CD4-positive, CD25-positive, alpha-beta regulatory T cell (primary cell): ENCODE measurements at regions not wholly inside any gene's neighbourhood (a gene's known extent, or its start where the extent isn't known, plus 50 kb on each side); places are given as distances from the start of the nearest gene placed in this dataset.

Source experiments
- ATAC-seq, 2 donors: fragments of 150-1000 bp; cut with Tn5 transposase; one replicate each; pipeline ENCODE4 v1.10.0; 2021; ENCODE audit warnings: low read depth in 2 of 2, moderate number of reproducible peaks in 2 of 2, moderate library complexity in 1 of 2
- DNase-seq, 3 donors: peaks; one replicate each; pipeline versions ENCODE4 v3.0.0 to v3.0.0-alpha.2; 2012 to 2022; ENCODE audit warnings: mixed read lengths in 1 of 3
- H3K27ac ChIP-seq: one replicate; pipeline ENCODE4 v1.7.0; 2013; ENCODE audit warnings: mild to moderate bottlenecking, low read length; ENCODE audit not compliant: insufficient read depth, poor library complexity, severe bottlenecking
- H3K27me3 ChIP-seq: one replicate; pipeline ENCODE4 v1.7.0; 2013; ENCODE audit warnings: low read length; ENCODE audit not compliant: control insufficient read depth, insufficient read depth
- H3K36me3 ChIP-seq: one replicate; pipeline ENCODE4 v1.7.0; 2013; ENCODE audit warnings: mild to moderate bottlenecking, low read length, moderate library complexity; ENCODE audit not compliant: control insufficient read depth, insufficient read depth
- H3K4me1 ChIP-seq: 2 replicates; pipeline ENCODE4 v1.7.0; 2013; ENCODE audit warnings: mild to moderate bottlenecking, low read length; ENCODE audit not compliant: insufficient read depth, control insufficient read depth, poor library complexity, severe bottlenecking
- H3K4me3 ChIP-seq: one replicate; pipeline ENCODE4 v1.7.0; 2013; ENCODE audit warnings: low read depth, mild to moderate bottlenecking, low read length, moderate library complexity
- H3K9me3 ChIP-seq, 2 experiments: 1 replicate in 1 of 2; 2 replicates in 1 of 2; pipeline ENCODE4 v1.7.0; 2013; ENCODE audit warnings: low read length in 2 of 2, mild to moderate bottlenecking in 1 of 2, moderate library complexity in 1 of 2; ENCODE audit not compliant: control insufficient read depth in 2 of 2
- H3K27ac Mint-ChIP-seq, 3 donors: one replicate each; pipeline ENCODE4 v1.8.0; 2020 to 2022; ENCODE audit warnings: mild to moderate bottlenecking in 3 of 3, mixed read lengths in 3 of 3, moderate library complexity in 2 of 3
- H3K27me3 Mint-ChIP-seq: one replicate; pipeline ENCODE4 v1.8.0; 2022; ENCODE audit warnings: mild to moderate bottlenecking, mixed read lengths
- H3K36me3 Mint-ChIP-seq: one replicate; pipeline ENCODE4 v1.8.0; 2020; ENCODE audit warnings: mixed read lengths
- H3K4me1 Mint-ChIP-seq, 4 donors: one replicate each; pipeline ENCODE4 v1.8.0; 2020 to 2022; ENCODE audit warnings: mixed read lengths in 4 of 4, mild to moderate bottlenecking in 1 of 4
- H3K4me3 Mint-ChIP-seq, 4 donors: one replicate each; pipeline ENCODE4 v1.8.0; 2020 to 2022; ENCODE audit warnings: mild to moderate bottlenecking in 4 of 4, mixed read lengths in 4 of 4, moderate library complexity in 3 of 4
- H3K9me3 Mint-ChIP-seq, 7 donors: one replicate each; pipeline ENCODE4 v1.8.0; 2020 to 2022; ENCODE audit warnings: mixed read lengths in 7 of 7, mild to moderate bottlenecking in 3 of 7, moderate library complexity in 2 of 7

DNA sequence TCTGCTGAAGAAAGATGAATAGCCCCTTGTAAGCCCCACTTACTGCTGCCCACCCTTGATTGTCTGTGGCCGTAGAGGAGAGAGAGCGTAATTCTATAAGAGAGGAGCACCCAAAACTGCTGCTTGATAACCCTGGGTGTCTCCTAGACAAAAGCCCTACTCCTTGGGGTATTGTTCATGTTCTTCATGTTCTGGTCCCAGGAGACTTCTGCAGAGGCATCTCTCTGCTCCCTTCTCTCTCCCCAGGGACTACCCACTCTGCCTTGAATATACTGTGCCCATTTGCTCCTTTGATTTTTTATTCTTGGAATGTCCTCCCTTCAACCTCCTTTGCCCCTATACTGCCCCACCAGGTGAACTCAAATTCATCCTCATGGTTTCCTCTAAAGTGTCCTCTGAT lies 417.8 kb upstream of the CADM1 start:
- DNase-seq = no peak
- ATAC-seq = no peak
- Mint-ChIP-seq H3K27ac (no peak overlapping the region), H3K4me1 (peaks cover 0 to 34% (median 8%) of the 10 kb centered on the region in 4 donors), H3K36me3 (no peaks in the 10 kb centered on the region), H3K4me3 (no peak overlapping the region), H3K9me3 (peaks cover 0 to 3% (median 1%) of the 10 kb centered on the region in 7 donors), H3K27me3 (peaks cover 4% of the 10 kb centered on the region)
- no peak overlapping the region for H3K27ac ChIP-seq
- H3K4me1 ChIP-seq = peaks cover 3% of the 10 kb centered on the region
- no peaks in the 10 kb centered on the region for H3K27me3 ChIP-seq
- no peak overlapping the region for H3K4me3 ChIP-seq
- H3K9me3 ChIP-seq = no peaks in the 10 kb centered on the region
- no peaks in the 10 kb centered on the region for H3K36me3 ChIP-seq

DNA sequence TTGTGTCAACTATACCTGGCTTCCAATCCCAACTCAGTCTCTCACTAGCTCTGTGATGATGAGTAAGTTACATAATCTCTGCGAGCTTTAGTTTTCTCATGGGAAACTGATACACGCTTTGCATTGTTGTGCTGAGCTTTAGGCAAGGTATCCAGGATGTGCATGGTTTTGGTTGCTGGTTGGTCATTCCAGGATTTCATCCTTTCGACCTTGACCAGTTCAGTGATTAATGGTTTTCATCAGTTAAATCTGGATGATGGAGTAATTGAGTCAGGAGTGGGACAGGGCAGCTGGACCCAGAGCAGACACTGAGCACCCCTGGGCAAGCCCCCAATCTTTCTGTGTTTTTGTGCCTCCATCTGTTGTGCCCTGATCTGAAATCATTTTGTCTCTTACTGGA lies 417.3 kb upstream of the CADM1 start:
- peaks cover 0 to 4% (median 2%) of the 10 kb centered on the region in 7 donors for H3K9me3 Mint-ChIP-seq
- H3K27ac Mint-ChIP-seq = no peak overlapping the region
- H3K4me1 ChIP-seq = peaks cover 3% of the 10 kb centered on the region

DNA sequence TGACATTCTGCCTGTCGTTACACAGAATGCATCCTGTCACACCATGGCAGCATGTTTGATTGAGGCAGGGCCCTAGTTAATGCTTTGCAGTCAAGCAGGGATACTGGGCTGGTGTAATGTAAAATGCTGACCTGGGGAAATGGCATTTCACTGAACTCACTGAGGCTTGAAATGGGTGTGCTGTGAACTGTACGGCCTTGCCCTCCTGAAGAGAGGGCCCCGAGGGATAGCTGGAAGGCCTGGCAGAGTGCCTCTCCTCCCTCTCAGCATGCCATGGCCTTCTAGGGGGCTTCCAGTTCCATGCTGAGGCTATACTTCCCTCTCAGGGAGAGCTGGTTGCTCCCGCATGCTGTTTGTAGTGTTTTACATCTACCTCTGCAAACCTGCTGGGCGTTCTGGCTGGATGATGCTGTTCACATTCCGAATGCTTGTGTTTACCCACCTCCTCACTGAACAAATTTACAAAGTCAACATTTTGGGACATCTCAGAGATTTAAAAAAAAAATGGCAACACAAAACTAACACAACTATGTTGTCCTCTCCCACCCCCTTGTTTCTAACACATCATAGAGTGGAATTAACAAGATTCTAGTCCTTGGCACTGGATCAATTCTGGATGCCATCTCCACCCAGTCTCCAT lies 416.7 kb upstream of the CADM1 start:
- no peaks in the 10 kb centered on the region for H3K36me3 Mint-ChIP-seq
- no peak for DNase-seq
- no peak overlapping the region for H3K4me3 Mint-ChIP-seq

More for the DNA sequence above, 417.3 kb upstream of the CADM1 start:
- Mint-ChIP-seq H3K27me3 (peaks cover 4% of the 10 kb centered on the region), H3K4me1 (peaks cover 0 to 34% (median 8%) of the 10 kb centered on the region in 4 donors), H3K36me3 (no peaks in the 10 kb centered on the region), H3K4me3 (no peak overlapping the region)
- H3K27me3 ChIP-seq = no peaks in the 10 kb centered on the region
- H3K27ac ChIP-seq = no peak overlapping the region
- no peaks in the 10 kb centered on the region for H3K36me3 ChIP-seq
- no peak for ATAC-seq
- H3K4me3 ChIP-seq = no peak overlapping the region
- no peaks in the 10 kb centered on the region for H3K9me3 ChIP-seq
- DNase-seq = no peak

DNA sequence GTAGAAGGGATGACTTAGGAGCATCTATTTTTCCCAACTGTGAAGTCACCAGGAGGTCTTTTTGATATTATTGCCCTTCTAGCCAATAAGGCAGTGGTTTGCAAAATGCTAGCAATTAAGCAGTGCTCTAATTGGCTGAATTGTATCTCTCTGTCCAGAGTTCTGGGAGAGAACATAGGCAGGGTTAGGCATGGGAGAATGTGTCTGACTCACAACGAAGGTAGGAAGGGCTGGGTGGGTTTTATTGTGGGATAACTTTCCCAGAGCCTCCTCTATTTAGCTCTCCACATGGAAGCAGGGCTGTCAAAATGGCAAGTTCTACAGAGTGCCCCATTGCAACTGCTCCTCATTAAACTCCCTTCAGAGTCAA lies 415.9 kb upstream of the CADM1 start:
- ATAC-seq (no peak), DNase-seq (no peak)
- Mint-ChIP-seq H3K36me3 (no peaks in the 10 kb centered on the region), H3K9me3 (peaks cover 0 to 4% (median 2%) of the 10 kb centered on the region in 7 donors), H3K27me3 (peaks cover 4% of the 10 kb centered on the region), H3K4me3 (no peak overlapping the region), H3K27ac (no peak overlapping the region), H3K4me1 (peaks cover 0 to 26% (median 4%) of the 10 kb centered on the region in 4 donors)
- H3K4me1 ChIP-seq = peaks cover under 1% of the 10 kb centered on the region
- no peaks in the 10 kb centered on the region for H3K36me3 ChIP-seq
- no peak overlapping the region for H3K4me3 ChIP-seq
- no peaks in the 10 kb centered on the region for H3K9me3 ChIP-seq
- no peaks in the 10 kb centered on the region for H3K27me3 ChIP-seq
- no peak overlapping the region for H3K27ac ChIP-seq

More for the DNA sequence above, 416.7 kb upstream of the CADM1 start:
- no peaks in the 10 kb centered on the region for H3K36me3 ChIP-seq
- H3K27ac ChIP-seq = no peak overlapping the region
- H3K9me3 ChIP-seq = no peaks in the 10 kb centered on the region
- no peaks in the 10 kb centered on the region for H3K27me3 ChIP-seq
- Mint-ChIP-seq H3K27ac (no peak overlapping the region), H3K4me1 (peaks cover 0 to 34% (median 8%) of the 10 kb centered on the region in 4 donors), H3K9me3 (peaks cover 0 to 5% (median 2%) of the 10 kb centered on the region in 7 donors), H3K27me3 (peaks cover 4% of the 10 kb centered on the region)
- H3K4me1 ChIP-seq = peaks cover 3% of the 10 kb centered on the region
- ATAC-seq = no peak
- H3K4me3 ChIP-seq = no peak overlapping the region

DNA sequence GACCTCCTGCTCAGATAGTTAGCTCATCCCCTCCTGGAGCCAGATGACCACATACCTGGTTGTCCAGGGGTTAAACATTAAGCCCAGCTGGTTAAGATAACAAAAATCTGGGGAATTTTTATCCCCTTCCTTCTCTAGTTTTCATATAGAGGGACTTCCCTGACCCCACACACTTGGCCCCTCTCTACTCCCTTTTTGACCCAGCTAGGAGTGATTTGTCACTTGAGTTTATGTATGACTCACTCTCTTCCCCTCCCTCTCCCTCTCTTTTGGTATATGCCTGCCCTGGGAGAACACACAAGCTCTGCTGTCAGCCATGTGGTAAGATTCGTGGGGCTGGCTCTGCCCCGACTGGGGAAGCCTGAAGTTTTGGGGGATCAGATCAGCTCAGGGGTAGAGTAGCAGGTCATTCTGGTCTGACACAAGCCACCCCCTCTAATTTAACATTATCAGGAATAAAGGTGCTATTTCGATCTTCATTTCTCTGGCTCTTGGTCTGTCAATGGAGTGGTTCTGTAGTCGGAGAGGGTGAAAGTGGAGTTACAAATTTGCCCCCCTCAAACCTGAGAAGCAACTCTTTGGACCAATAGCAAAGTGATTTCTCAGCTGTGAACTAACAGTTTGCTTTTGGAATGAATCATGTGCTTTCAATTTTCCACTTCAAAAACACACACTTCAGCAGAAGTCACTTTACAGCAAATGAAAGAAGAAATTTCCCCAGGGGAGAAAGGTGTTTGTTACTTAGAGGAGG lies 415.3 kb upstream of the CADM1 start:
- ATAC-seq (no peak), DNase-seq (peak in 1 of 3 donors; percentile 10)
- H3K4me3 Mint-ChIP-seq = no peak overlapping the region
- peak overlapping the region in 2 of 3 donors; percentile 35 to 49 for H3K27ac Mint-ChIP-seq
- H3K36me3 Mint-ChIP-seq = no peaks in the 10 kb centered on the region
- peaks cover 4% of the 10 kb centered on the region for H3K27me3 Mint-ChIP-seq
- H3K9me3 Mint-ChIP-seq = peaks cover 0 to 4% (median 2%) of the 10 kb centered on the region in 7 donors
- H3K4me1 ChIP-seq = no peaks in the 10 kb centered on the region
- no peaks in the 10 kb centered on the region for H3K9me3 ChIP-seq
- no peaks in the 10 kb centered on the region for H3K36me3 ChIP-seq
- no peak overlapping the region for H3K27ac ChIP-seq
- H3K27me3 ChIP-seq = no peaks in the 10 kb centered on the region
- peaks cover 0 to 23% (median 1%) of the 10 kb centered on the region in 4 donors for H3K4me1 Mint-ChIP-seq
- no peak overlapping the region for H3K4me3 ChIP-seq

DNA sequence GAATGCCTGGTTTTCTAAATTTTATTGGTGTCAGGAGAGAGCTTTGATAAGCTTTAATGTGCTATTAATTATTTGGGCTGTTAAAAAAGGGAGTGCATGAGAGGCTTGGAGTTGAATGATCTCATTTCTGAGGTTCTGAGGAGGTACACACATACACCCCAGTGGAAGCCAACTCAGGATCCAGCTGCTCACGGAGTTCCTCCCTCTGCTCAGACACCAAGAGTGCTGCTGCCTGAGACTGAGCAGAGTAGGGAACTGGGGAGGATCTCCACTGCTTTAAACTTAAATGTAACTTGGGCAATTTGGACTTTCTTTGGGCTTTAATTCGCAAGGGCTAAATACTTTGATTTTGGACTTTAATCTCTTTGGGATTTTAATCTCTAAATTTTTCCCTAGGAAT lies 414.4 kb upstream of the CADM1 start:
- H3K4me3 Mint-ChIP-seq = no peak overlapping the region
- no peak overlapping the region for H3K27ac ChIP-seq
- DNase-seq (no peak), ATAC-seq (no peak)
- H3K27me3 Mint-ChIP-seq = peaks cover 4% of the 10 kb centered on the region
- H3K36me3 ChIP-seq = no peaks in the 10 kb centered on the region
- no peaks in the 10 kb centered on the region for H3K36me3 Mint-ChIP-seq
- H3K4me3 ChIP-seq = no peak overlapping the region
- no peaks in the 10 kb centered on the region for H3K4me1 ChIP-seq
- H3K4me1 Mint-ChIP-seq = peaks cover 0 to 20% (median 1%) of the 10 kb centered on the region in 4 donors
- peak overlapping the region in 1 of 3 donors; percentile 49 for H3K27ac Mint-ChIP-seq
- no peaks in the 10 kb centered on the region for H3K9me3 ChIP-seq
- no peaks in the 10 kb centered on the region for H3K27me3 ChIP-seq
- H3K9me3 Mint-ChIP-seq = peaks cover 0 to 4% (median under 1%) of the 10 kb centered on the region in 7 donors

DNA sequence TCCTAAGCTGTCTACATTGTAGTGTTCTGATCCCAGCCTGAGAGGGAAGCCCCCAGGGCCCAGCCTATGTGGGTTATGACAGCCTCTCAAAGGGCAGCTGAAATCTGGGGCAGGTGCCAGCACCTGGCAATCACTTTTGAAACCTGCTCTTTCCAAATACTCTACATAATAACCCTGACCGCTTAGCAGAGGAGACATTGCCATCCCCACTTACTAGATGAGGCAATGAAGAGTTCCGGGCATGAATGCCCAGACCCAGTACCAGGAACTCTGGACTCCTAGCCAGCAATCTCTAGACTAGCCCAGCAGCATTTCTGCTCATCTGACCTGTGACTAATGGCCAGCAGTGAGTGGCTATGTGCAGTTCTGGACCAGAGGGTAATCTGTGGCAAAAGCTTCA lies 412.4 kb upstream of the CADM1 start:
- Histone ChIP-seq H3K4me1 (no peaks in the 10 kb centered on the region), H3K27me3 (no peaks in the 10 kb centered on the region), H3K9me3 (no peaks in the 10 kb centered on the region), H3K4me3 (no peak overlapping the region), H3K27ac (no peak overlapping the region), H3K36me3 (no peaks in the 10 kb centered on the region)
- Mint-ChIP-seq H3K27ac (no peak overlapping the region), H3K36me3 (no peaks in the 10 kb centered on the region), H3K4me1 (peaks cover 0 to 6% (median 1%) of the 10 kb centered on the region in 4 donors), H3K4me3 (no peak overlapping the region), H3K27me3 (no peaks in the 10 kb centered on the region), H3K9me3 (peaks cover 0 to 4% (median 0%) of the 10 kb centered on the region in 7 donors)
- no peak for ATAC-seq
- DNase-seq = no peak
